ENCODE measurements at regions not wholly inside any gene's neighbourhood (a gene's known extent, or its start where the extent isn't known, plus 50 kb on each side); places are given as distances from the start of the nearest gene placed in this dataset.
A peak's percentile ranks its signal among the peaks of the same experiment; 100 is the strongest.

GRCh38 chr13:111013196-111013595 lies 98.3 kb upstream of the ANKRD10 start:
- Histone ChIP-seq H3K27ac (no peak overlapping the region), H3K27me3 (no peaks in the 10 kb centered on the region), H3K4me1 (peaks cover 0 to 4% (median 0%) of the 10 kb centered on the region in 9 donors), H3K36me3 (no peaks in the 10 kb centered on the region), H3K4me3 (no peak overlapping the region), H3K9me3 (no peaks in the 10 kb centered on the region)
- intact Hi-C loops (cut with DNase I), result no loop called here
- TF ChIP-seq, protein P1, sequence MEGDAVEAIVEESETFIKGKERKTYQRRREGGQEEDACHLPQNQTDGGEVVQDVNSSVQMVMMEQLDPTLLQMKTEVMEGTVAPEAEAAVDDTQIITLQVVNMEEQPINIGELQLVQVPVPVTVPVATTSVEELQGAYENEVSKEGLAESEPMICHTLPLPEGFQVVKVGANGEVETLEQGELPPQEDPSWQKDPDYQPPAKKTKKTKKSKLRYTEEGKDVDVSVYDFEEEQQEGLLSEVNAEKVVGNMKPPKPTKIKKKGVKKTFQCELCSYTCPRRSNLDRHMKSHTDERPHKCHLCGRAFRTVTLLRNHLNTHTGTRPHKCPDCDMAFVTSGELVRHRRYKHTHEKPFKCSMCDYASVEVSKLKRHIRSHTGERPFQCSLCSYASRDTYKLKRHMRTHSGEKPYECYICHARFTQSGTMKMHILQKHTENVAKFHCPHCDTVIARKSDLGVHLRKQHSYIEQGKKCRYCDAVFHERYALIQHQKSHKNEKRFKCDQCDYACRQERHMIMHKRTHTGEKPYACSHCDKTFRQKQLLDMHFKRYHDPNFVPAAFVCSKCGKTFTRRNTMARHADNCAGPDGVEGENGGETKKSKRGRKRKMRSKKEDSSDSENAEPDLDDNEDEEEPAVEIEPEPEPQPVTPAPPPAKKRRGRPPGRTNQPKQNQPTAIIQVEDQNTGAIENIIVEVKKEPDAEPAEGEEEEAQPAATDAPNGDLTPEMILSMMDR (IDR thresholded peaks at IDR 0.05), result no peak
- WGBS, 2 donors, result 62 to 65% methylated on average over 3 of the region's 3 CpGs
- ATAC-seq (no peak), DNase-seq (no peak)

DNA sequence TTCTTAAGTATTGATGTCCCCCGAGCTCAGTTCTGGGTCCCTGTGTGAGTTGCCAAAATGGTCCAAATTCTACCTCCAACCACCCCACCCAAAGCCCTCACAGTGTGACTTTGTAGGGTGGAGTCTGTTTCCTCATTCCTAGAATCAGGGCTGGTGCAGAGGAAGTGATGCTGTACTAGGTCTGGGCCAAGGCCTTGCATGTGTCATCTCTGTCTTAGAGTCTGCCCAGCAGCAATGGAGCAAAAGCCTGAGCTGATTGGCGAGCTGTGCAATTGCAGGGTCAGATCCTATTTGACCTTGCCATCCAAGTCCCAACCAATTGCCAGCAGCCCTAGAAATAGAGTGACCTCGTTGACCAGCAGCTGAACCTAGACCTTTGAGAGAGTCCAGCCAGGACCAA lies 97.0 kb upstream of the ANKRD10 start:
- intact Hi-C loops (cut with DNase I), result no loop called here
- TF ChIP-seq, protein P1 (IDR thresholded peaks at IDR 0.05), result no peak
- ATAC-seq, result peak in 3 of 8 donors; percentile 53 to 76 (median 71)
- Histone ChIP-seq H3K36me3 (no peaks in the 10 kb centered on the region), H3K4me1 (peaks cover 0 to 14% (median 9%) of the 10 kb centered on the region in 9 donors), H3K27me3 (no peaks in the 10 kb centered on the region), H3K27ac (no peak overlapping the region), H3K4me3 (no peak overlapping the region), H3K9me3 (no peaks in the 10 kb centered on the region)
- DNase-seq, result no peak
- WGBS, 2 donors, result 80 to 85% methylated on average over 3 of the region's 3 CpGs

- WGBS, 2 donors, result 88% methylated on average over 6 of the region's 6 CpGs
- no peaks in the 10 kb centered on the region for H3K9me3 ChIP-seq
- intact Hi-C loops (cut with DNase I), result loop anchor here in 4 of 10 donors (5.0 kb wide), 1 partner anchor 91 kb away; the partner anchor contains the start of gene ANKRD10 (in 4 of the 4)
- DNase-seq (no peak), ATAC-seq (no peak)
- H3K27me3 ChIP-seq, result no peaks in the 10 kb centered on the region
- no peak overlapping the region for H3K4me3 ChIP-seq
- H3K27ac ChIP-seq, result peak overlapping the region in 3 of 10 donors; percentile 87 to 93 (median 91)
- peaks cover 2 to 35% (median 25%) of the 10 kb centered on the region in 9 donors for H3K4me1 ChIP-seq
- H3K36me3 ChIP-seq, result no peaks in the 10 kb centered on the region
- TF ChIP-seq, protein P1 (IDR thresholded peaks at IDR 0.05), result no peak
These were observed 93.5 kb upstream of the ANKRD10 start for GRCh38 chr13:111008351-111008750.

GRCh38 chr13:111007209-111007608 lies 92.3 kb upstream of the ANKRD10 start:
- DNase-seq (no peak), ATAC-seq (no peak)
- Histone ChIP-seq H3K27ac (peak overlapping the region; percentile 73 to 93 (median 86)), H3K4me1 (peaks cover 2 to 35% (median 25%) of the 10 kb centered on the region in 9 donors), H3K27me3 (no peaks in the 10 kb centered on the region), H3K4me3 (peak overlapping the region in 1 of 10 donors; percentile 28), H3K9me3 (no peaks in the 10 kb centered on the region), H3K36me3 (no peaks in the 10 kb centered on the region)
- TF ChIP-seq, protein P1 (IDR thresholded peaks at IDR 0.05), result no peak
- intact Hi-C loops (cut with DNase I), result loop anchor here in 5 of 10 donors (2.0 to 5.0 kb wide), 2 partner anchors 90 kb away; partner anchors contain the start of gene ANKRD10 (in 4 of the 5)
- 57 to 59% methylated on average over 3 of the region's 3 CpGs for WGBS, 2 donors

Data from heart right ventricle (tissue), 16 donors.